HG02623 (cell line): ENCODE measurements at regions not wholly inside any gene's neighbourhood (a gene's known extent, or its start where the extent isn't known, plus 50 kb on each side); places are given as distances from the start of the nearest gene placed in this dataset.

Experiments
- ATAC-seq: cut with Tn5 transposase; IDR thresholded peaks from one replicate; pipeline ENCODE4 v1.9.1; 2021; ENCODE audit warnings: moderate library complexity; ENCODE audit not compliant: unreplicated experiment

- ATAC-seq: no peak
Measured at GRCh38 chr6:105598264-105598663, 195.4 kb upstream of the PREP start.

- ATAC-seq: no peak
Measured at GRCh38 chr6:105596284-105596755, 193.4 kb upstream of the PREP start.

- no peak for ATAC-seq
Measured at GRCh38 chr6:105595829-105596228, 192.9 kb upstream of the PREP start.

GRCh38 chr6:105594821-105595220 is 191.9 kb upstream of the PREP start:
- no peak for ATAC-seq

GRCh38 chr6:105593805-105594671 is 191.2 kb upstream of the PREP start:
- ATAC-seq: no peak

GRCh38 chr6:105593056-105593690 is 190.3 kb upstream of the PREP start:
- no peak for ATAC-seq

GRCh38 chr6:105592329-105592728 is 189.4 kb upstream of the PREP start:
- no peak for ATAC-seq

GRCh38 chr6:105591053-105591452 is 188.2 kb upstream of the PREP start:
- ATAC-seq: peak; percentile 89

- no peak for ATAC-seq
Measured at GRCh38 chr6:105588123-105588710, 185.3 kb upstream of the PREP start.

GRCh38 chr6:105587349-105588122 is 184.7 kb upstream of the PREP start:
- no peak for ATAC-seq

GRCh38 chr6:105578179-105578707 is 175.4 kb upstream of the PREP start:
- no peak for ATAC-seq

- no peak for ATAC-seq
Measured at GRCh38 chr6:105573556-105573955, 170.7 kb upstream of the PREP start.

GRCh38 chr6:105573138-105573537 is 170.3 kb upstream of the PREP start:
- ATAC-seq: no peak

- no peak for ATAC-seq
Measured at GRCh38 chr6:105570416-105570815, 167.5 kb upstream of the PREP start.

- ATAC-seq: no peak
Measured at GRCh38 chr6:105569706-105570105, 166.8 kb upstream of the PREP start.

- ATAC-seq: no peak
Measured at GRCh38 chr6:105568751-105569150, 165.9 kb upstream of the PREP start.

GRCh38 chr6:105568142-105568541 is 165.3 kb upstream of the PREP start:
- ATAC-seq: no peak

- ATAC-seq: no peak
Measured at GRCh38 chr6:105567140-105567539, 164.3 kb upstream of the PREP start.

- no peak for ATAC-seq
Measured at GRCh38 chr6:105566503-105566902, 163.6 kb upstream of the PREP start.

GRCh38 chr6:105564121-105564902 is 161.4 kb upstream of the PREP start:
- no peak for ATAC-seq
